ENCODE measurements at regions not wholly inside any gene's neighbourhood (a gene's known extent, or its start where the extent isn't known, plus 50 kb on each side); places are given as distances from the start of the nearest gene placed in this dataset.

DNA sequence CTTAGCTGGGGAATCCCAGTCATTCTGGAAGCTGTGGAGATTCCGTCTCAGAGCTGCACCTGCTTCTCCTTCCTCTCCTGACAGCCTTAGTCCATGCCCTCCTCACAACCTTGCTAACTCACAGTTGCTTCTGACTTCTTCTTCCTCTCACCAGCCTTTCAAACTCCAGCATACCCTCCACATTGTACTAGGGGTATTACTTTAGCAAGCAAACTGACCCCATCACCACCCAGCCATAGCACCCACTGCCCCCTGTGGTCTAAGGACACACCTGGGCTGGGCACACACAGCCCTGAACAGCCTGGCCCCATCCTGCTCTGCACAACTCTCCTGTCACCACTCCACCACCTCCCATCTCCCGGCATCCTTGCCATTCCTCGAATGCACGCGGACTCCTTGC is 208.2 kb downstream of the FBXO15 start:
- Mint-ChIP-seq H3K4me1 (no peaks in the 10 kb centered on the region), H3K27me3 (ENCODE audit: low read depth in 3 of 3) (peaks cover 0 to 7% (median 5%) of the 10 kb centered on the region in 3 donors), H3K9me3 (peaks cover 0 to 6% (median 0%) of the 10 kb centered on the region in 7 donors), H3K36me3 (no peaks in the 10 kb centered on the region), H3K27ac (no peak overlapping the region), H3K4me3 (no peak overlapping the region)
- H4K20me1 ChIP-seq (ENCODE audit: insufficient read depth, low read length) = no peaks in the 10 kb centered on the region
- H3K27me3 ChIP-seq (ENCODE audit: control insufficient read depth in 2 of 2, insufficient read depth in 2 of 2, low read length in 2 of 2) = no peaks in the 10 kb centered on the region
- no peak for DNase-seq
- no peak overlapping the region for H3K27ac ChIP-seq (ENCODE audit: low read depth in 1 of 2, low read length in 2 of 2)
- H3K4me2 ChIP-seq (replicated peaks; ENCODE audit: extremely low read depth, low read length, poor library complexity, severe bottlenecking) = no peak overlapping the region
- H3K79me2 ChIP-seq (ENCODE audit: insufficient read depth, low read length) = no peaks in the 10 kb centered on the region
- no peaks in the 10 kb centered on the region for H3K36me3 ChIP-seq (replicated peaks in 1 of 2; ENCODE audit: control insufficient read depth in 1 of 2, insufficient read depth in 2 of 2, low read length in 2 of 2)
- no peak overlapping the region for H3K4me3 ChIP-seq (replicated peaks in 1 of 3; ENCODE audit: low read depth in 2 of 3, low read length in 3 of 3)
- H3K9ac ChIP-seq (ENCODE audit: insufficient read depth, low read length, poor library complexity, severe bottlenecking) = no peak overlapping the region
- H3K4me1 ChIP-seq (ENCODE audit: control insufficient read depth in 1 of 2, insufficient read depth in 2 of 2, low read length in 2 of 2) = no peaks in the 10 kb centered on the region
- H3K9me3 ChIP-seq (replicated peaks in 1 of 2; ENCODE audit: control insufficient read depth in 1 of 2, insufficient read depth in 1 of 2, low read length in 2 of 2) = no peaks in the 10 kb centered on the region
- no peak overlapping the region for H2AFZ ChIP-seq (ENCODE audit: insufficient read depth, low read depth, low read length, poor library complexity, severe bottlenecking)
- TF ChIP-seq, protein P1, sequence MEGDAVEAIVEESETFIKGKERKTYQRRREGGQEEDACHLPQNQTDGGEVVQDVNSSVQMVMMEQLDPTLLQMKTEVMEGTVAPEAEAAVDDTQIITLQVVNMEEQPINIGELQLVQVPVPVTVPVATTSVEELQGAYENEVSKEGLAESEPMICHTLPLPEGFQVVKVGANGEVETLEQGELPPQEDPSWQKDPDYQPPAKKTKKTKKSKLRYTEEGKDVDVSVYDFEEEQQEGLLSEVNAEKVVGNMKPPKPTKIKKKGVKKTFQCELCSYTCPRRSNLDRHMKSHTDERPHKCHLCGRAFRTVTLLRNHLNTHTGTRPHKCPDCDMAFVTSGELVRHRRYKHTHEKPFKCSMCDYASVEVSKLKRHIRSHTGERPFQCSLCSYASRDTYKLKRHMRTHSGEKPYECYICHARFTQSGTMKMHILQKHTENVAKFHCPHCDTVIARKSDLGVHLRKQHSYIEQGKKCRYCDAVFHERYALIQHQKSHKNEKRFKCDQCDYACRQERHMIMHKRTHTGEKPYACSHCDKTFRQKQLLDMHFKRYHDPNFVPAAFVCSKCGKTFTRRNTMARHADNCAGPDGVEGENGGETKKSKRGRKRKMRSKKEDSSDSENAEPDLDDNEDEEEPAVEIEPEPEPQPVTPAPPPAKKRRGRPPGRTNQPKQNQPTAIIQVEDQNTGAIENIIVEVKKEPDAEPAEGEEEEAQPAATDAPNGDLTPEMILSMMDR (IDR thresholded peaks at IDR 0.05) = no peak
- WGBS (ENCODE audit: insufficient coverage) = 100% methylated on average over 4 of the region's 5 CpGs
- intact Hi-C loops (cut with micrococcal nuclease) = no loop called here

DNA sequence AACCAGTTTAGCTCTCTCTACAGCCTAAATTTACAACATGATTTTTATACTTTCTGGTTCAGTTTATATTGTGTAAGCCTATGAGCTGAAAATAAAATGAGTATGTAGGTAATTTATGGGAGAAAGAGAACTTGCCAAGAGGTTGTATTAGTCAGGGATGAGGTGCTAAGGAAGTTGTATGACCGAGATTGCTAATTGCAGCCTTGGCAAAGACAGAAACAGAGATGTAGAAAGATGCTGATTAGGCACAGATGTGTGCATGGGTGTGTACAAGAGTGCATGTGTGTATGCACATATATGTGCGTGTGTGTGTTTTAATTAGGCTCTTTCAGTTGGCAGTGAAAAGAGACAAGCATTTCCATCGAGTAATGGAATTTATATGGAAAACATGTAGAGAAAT is 213.9 kb downstream of the FBXO15 start:
- intact Hi-C loops (cut with micrococcal nuclease) = no loop called here
- H3K9ac ChIP-seq (ENCODE audit: insufficient read depth, low read length, poor library complexity, severe bottlenecking) = no peak overlapping the region
- no peaks in the 10 kb centered on the region for H3K36me3 ChIP-seq (replicated peaks in 1 of 2; ENCODE audit: control insufficient read depth in 1 of 2, insufficient read depth in 2 of 2, low read length in 2 of 2)
- Mint-ChIP-seq H3K27me3 (ENCODE audit: low read depth in 3 of 3) (peaks cover 0 to 5% (median 1%) of the 10 kb centered on the region in 3 donors), H3K4me1 (no peaks in the 10 kb centered on the region), H3K4me3 (no peak overlapping the region), H3K36me3 (no peaks in the 10 kb centered on the region), H3K27ac (no peak overlapping the region), H3K9me3 (peaks cover 0 to 4% (median 2%) of the 10 kb centered on the region in 7 donors)
- no peaks in the 10 kb centered on the region for H4K20me1 ChIP-seq (ENCODE audit: insufficient read depth, low read length)
- no peak for DNase-seq
- no peak overlapping the region for H3K4me2 ChIP-seq (replicated peaks; ENCODE audit: extremely low read depth, low read length, poor library complexity, severe bottlenecking)
- no peaks in the 10 kb centered on the region for H3K4me1 ChIP-seq (ENCODE audit: control insufficient read depth in 1 of 2, insufficient read depth in 2 of 2, low read length in 2 of 2)
- no peaks in the 10 kb centered on the region for H3K79me2 ChIP-seq (ENCODE audit: insufficient read depth, low read length)
- no peaks in the 10 kb centered on the region for H3K9me3 ChIP-seq (replicated peaks in 1 of 2; ENCODE audit: control insufficient read depth in 1 of 2, insufficient read depth in 1 of 2, low read length in 2 of 2)
- TF ChIP-seq, protein P1 (IDR thresholded peaks at IDR 0.05) = no peak
- no peak overlapping the region for H2AFZ ChIP-seq (ENCODE audit: insufficient read depth, low read depth, low read length, poor library complexity, severe bottlenecking)
- H3K27me3 ChIP-seq (ENCODE audit: control insufficient read depth in 2 of 2, insufficient read depth in 2 of 2, low read length in 2 of 2) = no peaks in the 10 kb centered on the region
- 100% methylated on average over 2 of the region's 3 CpGs for WGBS (ENCODE audit: insufficient coverage)
- no peak overlapping the region for H3K4me3 ChIP-seq (replicated peaks in 1 of 3; ENCODE audit: low read depth in 2 of 3, low read length in 3 of 3)
- no peak overlapping the region for H3K27ac ChIP-seq (ENCODE audit: low read depth in 1 of 2, low read length in 2 of 2)

Measured in CD14-positive monocyte (primary cell).